ENCODE measurements at regions not wholly inside any gene's neighbourhood (a gene's known extent, or its start where the extent isn't known, plus 50 kb on each side); places are given as distances from the start of the nearest gene placed in this dataset.

DNA sequence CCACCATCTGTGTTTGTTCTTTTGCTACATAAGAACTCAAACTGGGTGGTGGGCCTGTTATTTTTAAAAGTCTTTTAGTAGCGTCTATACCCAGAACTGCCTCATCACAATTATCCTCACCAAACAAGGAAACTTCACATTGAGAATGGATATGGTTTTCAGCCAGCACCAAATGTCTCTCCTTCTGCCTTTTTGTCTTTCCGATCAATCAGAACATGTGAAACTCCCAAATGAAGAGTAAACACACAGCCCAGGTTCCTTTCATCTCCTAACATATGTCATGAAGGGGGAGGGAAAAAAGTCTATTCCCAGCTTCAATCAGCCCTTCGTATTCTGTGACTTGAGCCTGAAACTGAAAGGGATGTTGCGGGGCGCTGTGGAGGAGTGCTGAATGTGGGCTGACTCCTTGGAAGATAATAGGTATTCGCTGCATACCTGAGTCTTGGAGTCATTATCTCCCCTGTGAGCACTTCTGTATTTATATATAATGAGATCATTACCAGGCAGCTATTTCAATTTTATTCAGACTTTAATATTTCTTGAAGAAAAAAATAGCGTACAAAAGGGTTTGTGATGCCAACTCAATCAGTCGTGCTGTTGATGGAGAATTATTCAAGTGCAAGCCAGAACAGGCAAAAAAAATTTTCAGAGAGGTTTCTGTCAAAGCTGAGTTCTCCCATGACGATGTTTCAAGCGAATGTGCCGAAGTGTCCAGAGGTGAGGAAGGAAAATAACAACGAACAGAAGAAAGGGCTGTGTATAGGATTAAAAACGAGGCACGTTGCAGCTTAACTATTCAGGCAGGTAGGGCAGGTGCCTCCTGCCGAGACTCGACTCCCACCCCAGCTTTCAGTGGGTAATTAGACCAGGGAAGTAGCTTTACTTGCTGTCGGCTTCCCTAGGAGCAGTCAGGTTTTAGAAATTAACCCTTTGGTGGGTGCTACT, 163.9 kb upstream of the NOCT start:
- no peak for DNase-seq

DNA sequence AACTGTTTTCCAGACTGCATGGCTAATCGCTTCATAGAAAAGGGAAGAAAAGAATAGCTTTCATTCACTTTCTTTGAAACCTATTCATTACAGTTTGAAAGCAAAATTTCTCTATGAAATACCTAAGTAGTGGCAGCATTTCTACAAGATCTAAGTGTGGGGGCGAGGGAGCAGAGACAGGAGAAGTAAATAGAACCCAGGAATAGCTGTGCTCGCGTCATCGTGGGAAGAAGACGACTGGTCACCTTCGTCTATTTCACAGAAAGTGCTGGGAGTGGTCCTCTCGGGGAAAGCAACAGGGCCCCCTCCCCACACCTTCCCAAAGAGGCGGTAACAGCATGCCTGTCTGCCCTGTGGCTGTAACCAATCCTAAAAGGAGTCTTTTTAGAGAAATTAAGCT, 169.9 kb upstream of the NOCT start:
- DNase-seq, result no peak

DNA sequence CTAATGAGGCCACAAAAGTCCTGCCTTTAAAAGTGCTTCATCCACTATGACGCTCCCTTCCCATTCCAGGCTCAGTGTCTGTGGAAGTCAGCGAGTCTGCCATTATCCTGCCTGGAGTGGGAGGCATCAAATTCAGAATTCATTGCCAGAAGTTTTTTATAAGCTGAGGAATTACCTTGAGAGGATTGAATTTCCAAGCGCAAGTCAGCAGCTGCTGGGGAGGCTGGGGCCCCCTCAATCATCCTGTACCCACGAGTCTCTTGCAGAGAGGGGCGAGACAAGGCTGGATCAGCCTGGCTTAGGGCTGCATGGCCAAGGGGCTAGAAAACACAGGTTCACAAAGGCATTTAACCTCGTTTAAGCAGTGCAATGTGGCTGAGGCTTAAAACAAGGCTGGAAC, 170.5 kb upstream of the NOCT start:
- no peak for DNase-seq

DNA sequence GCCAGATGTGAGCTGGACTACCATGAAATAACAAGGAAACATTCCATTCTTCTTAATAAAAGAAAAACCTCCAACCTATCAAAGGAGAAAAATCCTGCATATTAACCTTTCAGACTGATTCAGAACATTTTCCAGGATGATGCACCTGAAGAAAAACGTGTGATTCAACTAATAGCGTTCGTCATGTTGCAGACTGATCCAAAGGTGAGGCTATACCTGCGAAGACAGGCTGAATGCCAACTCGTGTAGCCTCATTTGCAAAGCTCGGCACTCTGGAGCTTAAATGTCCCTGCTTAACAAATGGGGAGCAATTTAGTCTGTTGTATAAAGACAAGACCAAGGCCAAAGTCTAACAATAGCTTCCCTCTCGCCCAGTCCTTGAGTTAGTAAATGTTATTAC, 172.0 kb upstream of the NOCT start:
- DNase-seq, result no peak

DNA sequence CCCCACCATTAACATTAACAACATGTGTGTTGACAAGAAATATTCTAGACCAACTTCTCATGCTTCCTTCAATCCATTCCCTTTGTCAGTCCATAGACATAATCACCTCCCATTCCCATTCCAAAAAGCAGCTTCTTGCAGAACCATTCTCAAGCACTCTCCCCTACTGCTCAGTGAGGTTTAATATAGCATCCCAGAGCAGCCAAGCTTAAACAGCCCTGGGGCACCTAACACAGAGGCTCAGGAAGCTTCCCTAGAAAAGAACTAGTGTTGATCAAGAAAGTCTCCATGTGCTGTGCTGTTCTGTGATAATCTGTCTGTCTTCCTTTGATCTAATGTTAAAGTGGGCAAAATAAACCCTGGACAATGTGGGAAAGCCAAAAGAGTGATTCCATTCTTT, 174.2 kb upstream of the NOCT start:
- DNase-seq, result no peak

DNA sequence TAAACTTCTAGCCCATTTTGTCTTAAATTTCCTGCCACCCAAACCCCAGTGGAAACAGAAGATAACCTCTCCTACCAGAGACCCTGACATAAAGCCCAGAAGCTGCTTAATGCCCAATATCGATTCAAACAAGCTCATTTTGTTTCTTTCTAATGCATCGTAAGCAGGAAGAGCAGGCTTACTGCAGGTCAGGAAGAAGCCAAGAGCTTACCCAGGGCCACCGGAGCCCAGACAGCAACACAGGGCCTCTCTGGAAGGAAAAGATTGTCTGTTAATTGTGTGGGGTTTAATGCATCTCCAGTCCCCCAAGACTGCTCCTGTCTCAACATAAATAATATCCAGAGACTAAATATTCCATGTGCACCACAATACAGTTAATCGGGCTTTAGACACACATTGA, 177.3 kb upstream of the NOCT start:
- no peak for DNase-seq

DNA sequence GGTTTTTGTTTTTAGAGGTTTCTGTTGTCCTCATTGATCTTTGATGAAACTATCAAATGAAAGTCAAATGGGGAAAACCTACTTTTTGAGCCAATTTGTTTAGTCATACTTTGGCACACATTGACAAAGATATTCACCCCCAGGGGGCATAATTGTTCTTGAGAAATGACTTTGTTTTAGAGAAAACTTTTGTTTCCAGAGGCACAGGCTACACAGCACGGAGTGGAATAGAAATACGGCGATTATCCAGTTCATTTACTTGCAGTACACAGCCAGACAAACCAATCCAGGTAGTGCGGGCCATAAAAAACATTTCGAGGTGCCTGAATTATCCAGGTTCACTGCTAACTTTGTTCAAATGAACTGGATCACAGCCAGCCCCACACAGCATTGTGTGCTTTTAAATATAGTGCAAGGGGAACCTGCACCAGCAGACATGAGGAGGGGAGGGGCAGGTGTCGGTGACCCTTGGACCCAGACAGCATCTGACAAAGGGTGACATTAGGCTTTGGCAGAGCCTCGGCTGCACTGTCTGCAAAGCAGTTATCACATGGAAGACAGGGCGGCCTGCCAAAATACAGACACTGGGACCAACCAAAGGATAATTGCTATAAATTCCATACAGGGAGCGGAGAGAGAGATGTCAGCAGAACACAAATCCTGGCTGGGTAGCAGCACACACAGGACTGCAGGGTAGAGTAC, 179.6 kb upstream of the NOCT start:
- no peak for DNase-seq

DNA sequence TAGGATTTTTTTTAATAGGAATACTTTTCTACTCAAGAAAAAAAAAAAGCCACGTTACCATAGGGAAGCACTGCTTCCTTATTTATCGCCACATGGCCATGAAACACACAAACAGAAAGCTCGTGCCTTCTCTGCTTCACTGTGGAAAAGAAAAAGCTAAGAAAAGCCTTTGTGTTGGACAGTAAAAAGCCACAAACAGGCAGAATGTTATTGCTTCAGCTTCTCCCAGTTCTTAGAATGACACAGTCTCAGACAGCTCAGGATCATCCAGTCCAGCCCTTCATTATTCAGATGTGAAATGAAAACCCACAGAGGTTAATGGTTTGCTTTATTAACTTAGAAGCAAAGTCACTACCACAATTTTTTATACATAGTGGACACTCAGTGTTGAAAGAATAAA, 181.6 kb upstream of the NOCT start:
- no peak for DNase-seq

DNA sequence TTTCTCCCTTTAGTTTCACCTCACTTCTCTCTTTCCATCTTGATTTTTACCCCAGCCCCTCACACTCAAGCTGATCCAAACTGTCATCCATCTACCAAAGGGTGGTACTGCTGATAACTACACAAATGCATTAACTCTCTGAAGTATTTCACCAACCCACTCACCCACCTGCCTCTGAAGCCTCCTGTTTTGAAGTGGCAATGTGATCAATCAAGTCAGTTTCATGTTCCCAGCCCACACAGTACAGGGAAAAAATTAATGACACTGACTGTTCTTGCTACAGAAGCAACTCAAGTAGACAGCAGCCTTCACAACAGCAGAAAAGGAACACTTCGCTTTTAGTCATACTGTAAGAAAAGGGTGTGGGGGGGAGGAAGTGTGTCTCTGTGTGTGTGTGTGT, 183.0 kb upstream of the NOCT start:
- DNase-seq, result no peak

DNA sequence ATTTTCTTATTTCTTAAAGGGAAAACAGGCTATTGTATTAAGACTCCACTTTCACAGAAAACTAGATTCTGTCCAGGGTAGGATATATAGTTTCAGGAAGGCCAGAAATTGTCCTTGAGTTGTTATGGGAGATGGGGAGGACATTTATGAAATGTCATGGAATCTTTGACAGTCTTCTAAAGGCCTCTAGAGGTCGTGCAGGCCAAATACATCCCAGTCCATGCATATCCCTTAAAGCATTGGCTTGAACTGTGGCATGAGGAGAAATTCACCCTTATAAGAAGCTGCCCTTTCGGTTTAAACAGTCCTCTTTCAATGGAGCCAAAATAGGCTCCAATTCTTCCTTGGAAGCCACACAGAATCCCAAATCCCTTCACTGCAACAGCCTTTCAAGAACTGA, 183.6 kb upstream of the NOCT start:
- DNase-seq, result no peak

DNA sequence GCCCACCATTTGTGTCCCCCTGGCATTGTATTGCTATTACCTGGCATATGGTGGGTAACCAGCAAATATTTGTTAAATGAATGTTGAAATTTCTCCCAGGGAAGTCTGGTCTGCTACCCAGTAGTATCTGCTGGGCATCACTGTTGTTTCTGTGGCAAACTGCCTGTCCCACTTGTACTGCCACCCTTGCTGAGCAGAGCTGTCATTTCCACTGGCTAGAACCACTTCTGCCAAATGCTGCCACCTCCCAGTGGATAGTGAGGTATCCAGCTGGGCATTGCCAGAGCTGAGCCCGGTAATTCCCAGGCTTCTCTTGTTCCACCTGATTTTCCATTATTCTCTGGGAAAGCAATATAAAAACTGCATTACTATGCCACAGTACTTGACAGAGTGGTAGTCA, 186.7 kb upstream of the NOCT start:
- no peak for DNase-seq

DNA sequence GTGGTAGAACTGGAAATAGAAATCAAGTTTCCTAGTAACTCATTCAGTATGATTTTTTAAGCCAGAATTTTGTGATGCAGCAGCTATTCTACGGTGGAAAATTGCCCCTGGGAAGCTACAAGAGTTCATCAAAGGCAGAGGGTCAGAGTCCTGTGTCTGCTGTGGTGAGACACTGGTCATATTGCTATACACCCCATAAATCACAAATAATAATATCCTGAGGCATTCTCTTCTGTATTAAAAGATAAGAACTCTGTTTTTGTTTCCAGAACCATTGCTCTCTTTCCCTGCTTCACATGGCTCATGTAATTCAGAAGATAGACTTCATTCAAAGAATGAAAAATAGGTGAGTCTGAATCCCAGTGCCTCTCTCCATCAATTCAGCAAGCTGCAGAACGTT, 188.8 kb upstream of the NOCT start:
- DNase-seq, result no peak

DNA sequence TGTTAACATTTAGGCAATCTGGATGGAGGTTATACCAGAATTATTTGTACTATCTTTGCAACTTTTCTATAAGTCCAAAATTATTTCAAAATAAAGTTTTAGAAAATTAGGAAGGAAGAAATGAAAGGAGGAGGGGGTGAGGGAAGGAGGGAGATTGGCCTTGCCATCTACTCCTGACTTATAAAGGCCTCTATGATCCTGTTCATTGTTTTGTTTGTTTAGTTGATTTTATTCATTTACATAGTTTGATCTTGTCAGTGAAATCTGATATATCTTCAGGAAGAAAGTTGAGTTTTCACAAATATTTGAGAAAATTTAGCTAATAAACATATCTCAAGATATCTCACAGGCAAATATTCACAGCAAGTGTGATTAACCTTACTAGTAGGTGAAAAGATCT, 189.3 kb upstream of the NOCT start:
- DNase-seq, result no peak

DNA sequence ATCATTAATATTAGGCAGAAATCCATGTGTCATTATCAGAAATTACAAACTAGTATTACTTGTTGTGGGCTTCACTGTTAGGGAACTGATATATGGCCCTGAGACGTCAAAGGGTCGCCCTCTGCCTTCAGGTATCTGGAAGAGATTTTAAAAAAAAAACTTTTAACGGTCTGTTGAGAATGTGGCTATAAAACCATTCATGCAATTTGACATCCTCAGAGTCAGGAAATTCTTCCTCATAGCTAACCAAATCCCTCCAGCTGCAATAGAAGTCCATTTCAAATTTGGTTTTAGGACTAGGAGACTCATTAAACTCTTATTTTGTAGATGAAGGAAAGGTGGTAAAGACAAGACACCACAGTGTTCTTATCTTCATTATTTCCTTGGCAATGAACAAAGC, 194.2 kb upstream of the NOCT start:
- DNase-seq, result no peak

DNA sequence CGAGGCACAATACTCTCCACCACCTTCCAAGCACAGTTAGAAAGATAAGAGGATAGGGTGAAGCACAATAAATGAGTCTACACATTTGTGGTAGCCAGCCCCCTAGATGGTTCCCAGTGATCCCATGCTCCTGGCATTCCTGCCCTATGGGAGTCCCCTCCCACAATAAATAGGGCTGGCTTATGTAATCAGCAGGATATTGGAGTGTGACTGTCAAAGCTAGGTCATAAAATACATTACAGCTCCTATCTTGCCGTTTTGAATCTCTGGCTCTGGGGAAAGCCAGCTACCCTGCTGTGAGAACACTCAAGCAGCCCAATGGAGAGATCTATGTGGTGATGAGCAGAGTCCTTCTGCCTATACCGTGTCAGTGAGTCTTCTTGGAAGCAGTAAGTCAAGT, 198.7 kb upstream of the NOCT start:
- DNase-seq, result peak; percentile 1

DNA sequence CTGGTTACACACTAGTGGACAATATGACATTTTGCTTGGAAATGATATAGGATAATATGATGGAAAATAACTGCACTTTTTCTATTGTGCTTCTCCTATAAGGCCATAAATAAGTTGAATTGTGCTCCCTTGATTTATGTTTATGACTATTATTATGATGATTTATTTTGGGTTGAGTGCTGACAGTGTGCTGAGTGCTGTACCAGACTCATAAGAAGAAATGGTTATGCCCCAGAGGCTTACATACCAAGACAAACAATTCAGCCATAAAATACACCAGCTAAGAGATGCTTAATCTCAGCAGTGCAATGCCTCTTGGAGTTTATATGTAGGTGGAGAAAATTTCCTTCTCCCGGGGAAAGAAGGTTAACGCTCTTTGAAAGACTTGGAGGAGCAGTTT, 199.8 kb upstream of the NOCT start:
- no peak for DNase-seq

DNA sequence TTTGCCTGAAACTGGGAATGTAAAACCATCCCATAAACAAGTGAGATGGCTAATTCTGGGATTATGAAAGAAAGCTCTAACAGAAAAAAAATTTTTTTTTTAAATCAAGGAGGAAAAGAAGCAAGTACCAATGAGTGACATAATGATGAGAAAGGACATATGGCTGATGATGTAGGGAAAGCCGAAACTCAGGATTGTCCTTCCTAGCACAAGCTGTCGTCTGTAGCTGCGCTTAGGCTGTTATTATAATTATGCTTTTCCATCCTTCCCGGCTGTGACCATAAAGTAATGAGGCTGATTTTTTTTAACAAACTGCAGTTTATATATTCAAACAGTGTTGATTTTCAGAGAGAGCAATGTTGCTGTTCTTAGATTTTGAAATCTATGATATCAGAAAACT, 209.8 kb upstream of the NOCT start:
- DNase-seq, result no peak

DNA sequence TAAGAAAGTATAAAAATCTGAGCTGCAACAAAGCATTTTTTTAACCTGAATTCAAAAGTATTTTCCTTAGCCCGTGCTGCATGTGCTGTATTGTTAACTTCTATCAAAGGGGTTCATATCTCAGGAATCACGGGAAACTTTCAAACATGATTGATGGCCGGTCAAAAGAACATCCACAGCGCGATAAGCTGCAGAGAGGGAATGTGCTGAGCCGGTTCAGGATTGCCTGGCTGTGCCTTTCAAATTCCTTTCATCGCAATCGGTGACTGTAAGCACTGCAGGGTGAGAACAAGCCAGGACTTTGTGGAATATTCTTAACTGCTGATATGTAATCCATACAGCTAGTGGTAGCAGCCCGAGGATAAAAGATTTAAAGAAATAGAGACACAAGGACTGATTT, 210.9 kb upstream of the NOCT start:
- peak; percentile 9 for DNase-seq

DNA sequence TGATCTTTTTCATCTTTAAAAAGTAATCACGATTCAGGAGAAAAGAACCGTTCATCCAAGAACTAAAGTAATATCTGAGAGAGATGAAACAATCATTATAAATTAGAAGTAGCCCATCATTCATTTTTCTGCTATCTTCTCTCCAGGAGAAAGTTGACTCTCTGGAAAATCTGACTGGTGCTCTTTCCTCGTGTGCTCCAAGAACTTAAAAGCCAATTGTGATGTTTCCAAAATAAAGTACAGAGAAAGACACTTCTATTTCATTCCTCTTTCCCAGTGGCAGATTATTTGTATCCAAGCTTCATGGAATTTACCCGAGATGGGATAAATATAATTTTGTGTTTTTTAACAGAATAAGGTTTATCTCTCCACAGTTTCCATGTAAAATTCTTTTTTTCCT, 212.5 kb upstream of the NOCT start:
- no peak for DNase-seq

DNA sequence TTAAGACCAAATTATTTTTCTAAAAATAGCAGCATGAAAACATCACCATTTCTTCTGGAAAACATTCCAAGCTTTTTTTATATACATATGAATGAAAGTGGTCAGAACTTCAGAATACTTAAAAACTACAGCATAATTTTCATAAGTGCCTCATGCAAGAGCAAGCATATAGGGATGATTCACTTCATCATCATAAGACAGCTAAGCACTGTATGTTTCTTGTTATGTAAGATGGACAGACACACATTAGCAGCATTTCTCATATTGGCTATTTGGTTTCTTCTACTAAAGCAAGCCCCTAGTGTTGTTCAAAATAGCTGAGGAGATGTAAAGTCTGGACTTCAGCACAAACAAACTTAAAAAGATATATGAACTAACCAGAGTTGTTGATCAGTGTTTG, 213.1 kb upstream of the NOCT start:
- DNase-seq, result peak; percentile 4

DNA sequence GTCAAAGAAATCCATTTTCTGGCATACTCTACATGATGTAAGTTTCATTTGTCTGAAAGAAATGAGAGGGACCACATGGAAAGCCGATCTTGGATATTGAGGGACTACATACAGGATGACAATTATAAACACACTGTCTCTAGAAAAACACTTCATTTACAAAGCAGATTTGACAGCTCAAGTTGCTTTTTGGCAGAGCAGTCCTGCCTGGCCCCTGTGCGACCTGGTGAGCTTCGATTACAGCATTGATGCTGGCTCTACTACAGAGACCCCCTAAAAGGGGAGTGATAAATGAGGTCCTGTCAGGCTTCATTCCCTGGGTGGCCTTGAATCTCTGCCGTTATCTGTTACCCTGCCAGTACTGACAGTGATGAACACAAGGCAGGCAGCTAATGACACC, 215.2 kb upstream of the NOCT start:
- DNase-seq, result no peak

DNA sequence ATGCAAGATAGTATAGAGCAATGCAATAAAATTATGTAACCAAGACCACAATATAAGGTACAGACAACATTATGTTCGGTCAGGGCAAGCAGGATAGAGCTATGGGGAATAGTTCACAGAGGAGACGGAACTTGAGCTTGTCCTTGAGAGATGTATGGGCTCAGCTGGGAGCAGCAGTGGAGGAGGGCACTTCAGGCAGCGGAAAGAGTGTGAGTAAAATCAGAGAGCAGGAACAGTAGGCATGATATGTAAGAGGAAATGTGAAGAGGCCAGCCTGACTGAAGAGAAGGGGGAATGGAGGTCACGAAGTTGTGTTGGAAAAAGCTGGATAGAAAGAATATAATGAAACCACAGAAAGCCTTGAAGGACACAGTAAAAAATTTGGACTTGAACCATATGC, 217.2 kb upstream of the NOCT start:
- DNase-seq, result no peak

DNA sequence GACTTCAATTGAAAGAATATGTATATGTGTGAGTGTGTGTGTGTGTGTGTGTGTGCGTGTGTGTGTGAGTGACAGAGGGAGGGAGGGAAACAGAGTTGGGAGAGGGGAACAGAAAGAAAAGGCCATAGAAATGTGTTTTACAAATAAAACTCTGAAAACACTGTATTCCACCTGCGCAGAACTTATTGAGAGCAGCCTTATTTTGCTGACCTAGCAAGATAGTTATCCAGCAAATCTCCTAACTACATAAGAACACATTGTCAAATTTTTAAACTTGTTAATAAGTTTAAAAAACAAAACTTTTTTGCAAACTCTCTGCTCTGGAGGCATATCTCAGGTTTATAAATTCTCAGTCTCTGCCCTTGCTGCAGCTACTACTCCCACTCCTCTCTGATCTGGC, 217.9 kb upstream of the NOCT start:
- DNase-seq, result no peak

DNA sequence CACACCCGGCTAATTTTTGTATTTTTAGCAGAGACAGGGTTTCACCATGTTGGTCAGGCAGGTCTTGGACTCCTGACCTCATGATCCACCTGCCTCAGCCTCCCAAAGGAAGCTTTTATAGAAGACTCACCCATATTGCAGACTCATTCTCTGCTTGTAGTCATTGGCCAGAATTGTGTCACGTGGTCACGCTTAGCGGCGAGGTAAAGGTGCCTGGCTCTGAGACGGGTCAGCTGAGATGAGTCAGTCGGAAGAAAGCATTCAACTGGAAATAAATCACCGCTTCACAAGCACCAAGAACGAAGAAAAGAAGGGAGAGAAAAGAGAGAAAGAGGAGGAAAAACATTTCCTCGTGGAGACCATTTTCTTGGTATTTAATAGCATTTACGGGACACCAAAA, 218.8 kb upstream of the NOCT start:
- DNase-seq, result no peak
